HFF-Myc (cell line): ENCODE measurements at regions not wholly inside any gene's neighbourhood (a gene's known extent, or its start where the extent isn't known, plus 50 kb on each side); places are given as distances from the start of the nearest gene placed in this dataset.

Experiments
- DNase-seq: peaks from one replicate; pipeline ENCODE4 v3.0.0-alpha.2; 2011; ENCODE audit warnings: low read depth; ENCODE audit errors: extremely low read depth
- H3K4me3 ChIP-seq: replicated peaks from 2 replicates; pipeline ENCODE4 v1.5.1; 2011; ENCODE audit warnings: low read depth, mild to moderate bottlenecking, control low read depth, low read length
- TF ChIP-seq, protein P1 (sequence below): IDR thresholded peaks from 2 replicates; pipeline ENCODE4 v1.5.1; 2012; ENCODE audit warnings: mild to moderate bottlenecking, low read depth, low read length, control low read depth; ENCODE audit errors: missing control alignments

DNA sequence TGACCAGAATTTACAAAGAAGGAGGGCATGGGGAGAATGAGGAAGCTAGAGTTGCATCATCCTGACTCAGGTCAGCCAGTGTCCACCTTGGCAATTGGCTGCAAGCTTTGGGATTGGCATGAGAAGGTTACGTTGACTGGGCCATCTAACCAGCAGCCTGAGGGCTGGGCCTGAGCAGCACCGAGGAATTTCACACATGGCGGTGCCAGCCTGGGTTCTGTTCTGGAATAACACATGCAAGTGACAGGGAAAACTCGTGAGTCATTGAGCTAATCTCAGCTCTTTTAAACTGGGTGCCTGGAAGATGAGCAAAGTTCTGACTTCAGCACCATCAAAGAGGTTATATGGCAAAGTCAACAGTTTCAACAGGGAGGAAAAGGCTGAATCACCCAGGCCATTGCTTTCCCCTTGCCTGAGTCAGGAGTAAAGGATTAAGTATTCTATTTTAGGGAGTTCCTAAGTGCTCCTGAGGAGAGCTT is 543.2 kb upstream of the TBX3 start:
- peak; percentile 24 for DNase-seq
- H3K4me3 ChIP-seq = no peak overlapping the region
- TF ChIP-seq, protein P1, sequence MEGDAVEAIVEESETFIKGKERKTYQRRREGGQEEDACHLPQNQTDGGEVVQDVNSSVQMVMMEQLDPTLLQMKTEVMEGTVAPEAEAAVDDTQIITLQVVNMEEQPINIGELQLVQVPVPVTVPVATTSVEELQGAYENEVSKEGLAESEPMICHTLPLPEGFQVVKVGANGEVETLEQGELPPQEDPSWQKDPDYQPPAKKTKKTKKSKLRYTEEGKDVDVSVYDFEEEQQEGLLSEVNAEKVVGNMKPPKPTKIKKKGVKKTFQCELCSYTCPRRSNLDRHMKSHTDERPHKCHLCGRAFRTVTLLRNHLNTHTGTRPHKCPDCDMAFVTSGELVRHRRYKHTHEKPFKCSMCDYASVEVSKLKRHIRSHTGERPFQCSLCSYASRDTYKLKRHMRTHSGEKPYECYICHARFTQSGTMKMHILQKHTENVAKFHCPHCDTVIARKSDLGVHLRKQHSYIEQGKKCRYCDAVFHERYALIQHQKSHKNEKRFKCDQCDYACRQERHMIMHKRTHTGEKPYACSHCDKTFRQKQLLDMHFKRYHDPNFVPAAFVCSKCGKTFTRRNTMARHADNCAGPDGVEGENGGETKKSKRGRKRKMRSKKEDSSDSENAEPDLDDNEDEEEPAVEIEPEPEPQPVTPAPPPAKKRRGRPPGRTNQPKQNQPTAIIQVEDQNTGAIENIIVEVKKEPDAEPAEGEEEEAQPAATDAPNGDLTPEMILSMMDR = no peak

DNA sequence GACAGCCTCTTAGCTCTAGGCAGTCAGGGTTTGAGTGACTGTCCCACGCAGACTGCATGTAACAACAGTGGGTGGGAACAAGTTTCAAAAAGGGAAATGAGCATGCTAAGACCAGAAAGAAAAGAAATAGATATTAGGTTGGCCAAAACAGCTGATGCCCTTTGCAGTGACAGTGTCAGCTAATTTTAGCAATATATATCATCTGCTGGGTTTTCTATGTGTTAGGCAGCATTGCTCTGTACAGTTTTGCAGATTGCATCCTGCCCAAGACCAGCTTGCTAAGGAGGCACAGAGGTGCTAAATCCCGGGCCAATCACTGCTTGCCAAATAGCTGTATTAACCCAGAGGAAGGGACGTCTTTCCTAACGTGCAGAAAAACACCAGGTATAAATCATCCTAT is 541.9 kb upstream of the TBX3 start:
- no peak for DNase-seq
- no peak overlapping the region for H3K4me3 ChIP-seq
- TF ChIP-seq, protein P1 = no peak

- no peak for DNase-seq
- H3K4me3 ChIP-seq = no peak overlapping the region
- TF ChIP-seq, protein P1 = no peak
Measured at GRCh38 chr12:115223991-115224390, 540.0 kb upstream of the TBX3 start.

DNA sequence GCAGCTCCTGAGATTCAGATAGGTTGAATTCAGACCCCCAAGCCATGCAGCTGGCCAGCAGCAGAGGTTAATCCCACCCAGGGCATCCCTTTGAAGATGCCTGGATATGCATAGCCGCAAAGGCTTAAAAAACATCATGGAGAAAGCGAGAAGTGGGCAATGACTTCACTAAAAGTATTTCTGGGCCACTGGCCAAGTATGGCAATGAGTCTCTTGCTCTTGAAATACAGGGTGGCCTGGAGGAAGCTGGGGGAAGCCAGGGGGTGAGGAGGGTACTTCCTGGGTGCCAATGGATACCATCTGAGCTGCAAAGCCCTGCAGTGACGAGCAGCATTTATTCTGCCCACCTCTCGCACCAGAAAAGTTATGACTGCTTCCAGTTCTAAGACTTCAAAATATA is 539.3 kb upstream of the TBX3 start:
- TF ChIP-seq, protein P1 = no peak
- no peak for DNase-seq
- no peak overlapping the region for H3K4me3 ChIP-seq

GRCh38 chr12:115222220-115222619 is 538.2 kb upstream of the TBX3 start:
- no peak for DNase-seq
- no peak overlapping the region for H3K4me3 ChIP-seq
- TF ChIP-seq, protein P1 = no peak

GRCh38 chr12:115216301-115216700 is 532.3 kb upstream of the TBX3 start:
- TF ChIP-seq, protein P1 = no peak
- DNase-seq = no peak
- H3K4me3 ChIP-seq = no peak overlapping the region

DNA sequence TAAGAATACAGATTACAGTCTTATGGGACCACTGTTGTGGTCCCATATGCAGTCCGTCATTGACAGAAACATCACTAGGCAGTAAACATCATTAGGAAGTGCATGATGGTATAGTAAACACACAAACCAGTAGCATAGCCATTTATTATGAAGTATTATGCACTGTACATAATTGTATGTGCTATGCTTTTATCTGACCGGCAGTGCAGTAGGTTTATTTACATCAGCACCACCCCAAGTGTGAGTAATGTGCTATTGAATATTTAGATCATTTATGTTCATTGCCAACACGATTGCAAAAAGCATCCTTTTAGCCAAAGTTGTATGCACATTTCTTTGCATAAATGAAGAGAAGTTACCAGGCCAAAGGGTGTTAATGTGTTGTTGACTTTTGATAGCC is 531.6 kb upstream of the TBX3 start:
- DNase-seq = no peak
- H3K4me3 ChIP-seq = no peak overlapping the region

More for the DNA sequence above, 531.6 kb upstream of the TBX3 start:
- TF ChIP-seq, protein P1 = no peak
